ENCODE measurements at regions not wholly inside any gene's neighbourhood (a gene's known extent, or its start where the extent isn't known, plus 50 kb on each side); places are given as distances from the start of the nearest gene placed in this dataset.
A peak's percentile ranks its signal among the peaks of the same experiment; 100 is the strongest.
"Not testable (repeated sequence)": the region's sequence is repeated elsewhere in the genome, so short reads cannot be mapped to it uniquely, and the experiment has no call there.

GRCh38 chr2:109048163-109048562 is 59.1 kb upstream of the EDAR start:
- no peak for DNase-seq

DNA sequence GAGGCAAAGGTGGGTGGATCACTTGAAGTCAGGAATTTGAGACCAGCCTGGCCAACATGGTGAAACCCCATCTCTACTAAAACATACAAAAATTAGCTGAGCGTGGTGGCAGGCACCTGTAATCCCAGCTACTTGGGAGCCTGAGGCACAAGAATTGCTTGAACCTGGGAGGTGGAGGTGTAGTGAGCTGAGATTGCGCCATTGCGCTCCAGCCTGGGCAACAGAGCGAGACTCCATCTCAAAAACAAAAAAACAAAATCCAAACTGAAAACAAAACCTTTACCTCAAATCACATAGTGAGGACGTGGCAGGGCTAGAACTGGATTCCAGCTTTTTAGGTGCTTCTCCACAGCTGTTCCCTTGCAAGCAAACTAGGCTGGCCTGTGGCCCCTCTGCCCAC is 58.5 kb upstream of the EDAR start:
- DNase-seq = not testable (repeated sequence)

DNA sequence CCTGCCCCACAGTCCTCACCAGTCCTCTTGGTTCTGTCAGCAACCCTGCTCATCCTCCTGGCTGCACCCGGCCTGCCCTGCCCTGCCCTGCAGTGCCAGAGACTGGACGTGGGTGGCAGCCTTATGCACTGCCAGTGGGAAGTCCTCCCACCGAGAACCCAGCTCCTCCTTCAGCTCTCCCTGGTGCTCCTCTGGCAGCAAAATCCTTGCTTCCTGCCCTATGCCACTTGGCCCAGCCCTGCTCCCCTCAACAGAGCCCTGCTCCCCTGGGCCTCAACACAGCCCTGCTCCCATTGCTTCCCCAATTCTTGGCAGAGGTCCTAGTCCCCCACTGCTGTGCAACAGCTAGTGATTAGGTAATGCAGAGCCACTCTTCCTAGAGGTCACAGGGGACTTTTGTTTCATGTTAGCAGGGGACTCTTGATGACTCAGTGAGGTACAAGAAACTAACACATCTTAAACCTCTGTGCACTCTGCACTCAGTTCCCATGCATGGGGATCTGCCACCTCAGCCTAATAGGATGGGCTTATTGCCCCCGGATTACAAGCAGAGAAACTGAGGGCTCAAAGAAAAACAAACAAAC is 58.0 kb upstream of the EDAR start:
- peak; percentile 12 to 73 for DNase-seq

GRCh38 chr2:109045505-109045904 is 56.5 kb upstream of the EDAR start:
- no peak for DNase-seq

DNA sequence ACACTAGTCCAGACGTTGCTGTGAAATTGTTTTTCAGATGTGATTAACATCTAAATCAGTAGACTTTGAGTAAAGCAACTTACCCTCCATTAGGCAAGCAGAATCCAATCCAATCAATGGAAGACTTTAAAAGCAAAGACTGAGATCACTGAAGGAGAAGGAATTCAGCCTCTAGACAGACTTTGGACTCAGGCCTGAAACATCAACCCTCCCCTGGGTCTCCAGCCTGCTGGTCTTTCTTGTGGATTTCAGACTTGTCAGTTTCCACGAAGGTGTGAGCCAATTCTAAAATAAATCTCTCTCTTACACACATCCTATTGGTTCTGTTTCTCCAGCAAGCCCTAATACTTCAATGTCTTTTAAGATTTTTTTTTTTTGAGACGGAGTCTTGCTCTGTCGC is 50.0 kb upstream of the EDAR start:
- no peak for DNase-seq

All from inflammatory macrophage treated with lipopolysaccharide for 1 hour (primary cell).